Endothelial cell of umbilical vein (primary cell): ENCODE measurements at regions not wholly inside any gene's neighbourhood (a gene's known extent, or its start where the extent isn't known, plus 50 kb on each side); places are given as distances from the start of the nearest gene placed in this dataset.

Source experiments
- BruUV-seq: library from RNA; stranded (reverse); fragments of 400-500 nt; replicated peaks from 2 replicates; lab custom pipeline; 2021; lab: Mats Ljungman, UMichigan
- CTCF ChIA-PET: fragments of 300-600, 350-600 bp; sonication (Branson Sonifier 250); formaldehyde crosslinking; loops from one replicate; lab custom pipeline; 2021; ENCODE audit warnings: antibody characterized with exemption, inconsistent platforms; lab: Charles Lee
- POLR2A ChIA-PET: fragments of 300-600, 350-600 bp; sonication (Branson Sonifier 250); formaldehyde crosslinking; loops from one replicate; lab custom pipeline; 2021; ENCODE audit warnings: antibody characterized with exemption, inconsistent platforms; lab: Charles Lee
- DNase-seq: peaks from one replicate; pipeline ENCODE4 v3.0.0-alpha.2; 2011; ENCODE audit warnings: low read depth, low spot score
- FAIRE-seq: peaks from 2 replicates; lab custom pipeline; 2011; peaks lifted over from hg19 to GRCh38; lab: Jason Lieb, UNC
- H2AFZ ChIP-seq: 2 replicates; pipeline ENCODE4 v1.6.0; 2012; ENCODE audit warnings: low read depth, low read length, control low read depth, inconsistent platforms
- H3K27ac ChIP-seq: 2 replicates; pipeline ENCODE4 v1.5.1; 2011; ENCODE audit warnings: low read depth, mild to moderate bottlenecking, control low read depth, low read length, moderate library complexity; ENCODE audit not compliant: insufficient read depth
- H3K27me3 ChIP-seq, 2 experiments: 2 replicates each; pipeline versions ENCODE4 v1.6.0 to v1.6.1; 2011; ENCODE audit warnings: low read length in 2 of 2, mixed read lengths in 1 of 2; ENCODE audit not compliant: control insufficient read depth in 2 of 2, insufficient read depth in 2 of 2
- H3K36me3 ChIP-seq, 2 experiments: 2 replicates in 1 of 2; 3 replicates in 1 of 2; pipeline ENCODE4 v1.5.1; 2011; ENCODE audit warnings: low read length in 2 of 2, mild to moderate bottlenecking in 1 of 2, moderate library complexity in 1 of 2; ENCODE audit not compliant: control insufficient read depth in 2 of 2, insufficient read depth in 2 of 2; ENCODE audit errors: extremely low read depth in 1 of 2
- H3K4me1 ChIP-seq: 3 replicates; pipeline ENCODE4 v1.5.1; 2011; ENCODE audit warnings: mild to moderate bottlenecking, low read length; ENCODE audit not compliant: control insufficient read depth, insufficient read depth; ENCODE audit errors: extremely low read depth
- H3K4me2 ChIP-seq: 2 replicates; pipeline ENCODE4 v1.6.1; 2011; ENCODE audit warnings: low read length, control low read depth, mixed read lengths; ENCODE audit not compliant: insufficient read depth
- H3K4me3 ChIP-seq, 3 experiments: fragments of 200-600 bp in 1 of 3; sonication (generic), shearing (Covaris generic) in 1 of 3; replicated peaks in 1 of 3; 2 replicates each; pipeline ENCODE4 v1.5.1; 2011 to 2016; ENCODE audit warnings: control low read depth in 3 of 3, low read length in 3 of 3, mild to moderate bottlenecking in 2 of 3, inconsistent platforms in 1 of 3, low read depth in 1 of 3, moderate library complexity in 1 of 3; ENCODE audit not compliant: insufficient read depth in 1 of 3
- H3K79me2 ChIP-seq: 2 replicates; pipeline ENCODE4 v1.6.0; 2012; ENCODE audit warnings: low read length, inconsistent platforms; ENCODE audit not compliant: control insufficient read depth, insufficient read depth
- H3K9ac ChIP-seq: replicated peaks from 2 replicates; pipeline ENCODE3; 2011; ENCODE audit warnings: low read length, control low read depth; ENCODE audit not compliant: insufficient read depth; ENCODE audit errors: extremely low read depth
- H3K9me1 ChIP-seq: replicated peaks from 3 replicates; pipeline ENCODE4 v1.6.0; 2011; ENCODE audit warnings: mild to moderate bottlenecking, low read length; ENCODE audit not compliant: control insufficient read depth, insufficient read depth; ENCODE audit errors: extremely low read depth
- H3K9me3 ChIP-seq: replicated peaks from 2 replicates; pipeline ENCODE4 v1.5.1; 2012; ENCODE audit warnings: low read length, inconsistent platforms; ENCODE audit not compliant: control insufficient read depth, insufficient read depth
- H4K20me1 ChIP-seq: replicated peaks from 2 replicates; pipeline ENCODE3; 2011; ENCODE audit warnings: mild to moderate bottlenecking, low read length; ENCODE audit not compliant: control insufficient read depth, insufficient read depth; ENCODE audit errors: extremely low read depth
- EZH2 ChIP-seq: IDR thresholded peaks from 2 replicates; pipeline ENCODE4 v1.6.1; 2012; ENCODE audit warnings: borderline replicate concordance, low read depth, mild to moderate bottlenecking, moderate library complexity, low read length, inconsistent platforms; ENCODE audit not compliant: severe bottlenecking
- FOS ChIP-seq: IDR thresholded peaks from 2 replicates; pipeline ENCODE4 v1.6.1; 2011; ENCODE audit warnings: mild to moderate bottlenecking, low read length, moderate library complexity, borderline replicate concordance; ENCODE audit not compliant: insufficient read depth
- GATA2 ChIP-seq: IDR thresholded peaks from 2 replicates; pipeline ENCODE4 v1.7.0; 2011; ENCODE audit warnings: low read depth, mild to moderate bottlenecking, moderate library complexity, mixed read lengths, low read length; ENCODE audit not compliant: insufficient read length, insufficient read depth
- JUN ChIP-seq: IDR thresholded peaks from 2 replicates; pipeline ENCODE4 v1.6.1; 2011; ENCODE audit warnings: borderline replicate concordance, low read depth; ENCODE audit not compliant: insufficient read length, insufficient read depth
- MAX ChIP-seq: IDR thresholded peaks from 2 replicates; pipeline ENCODE4 v1.6.1; 2011; ENCODE audit not compliant: insufficient read depth, insufficient read length
- MYC ChIP-seq: IDR thresholded peaks from one replicate; pipeline ENCODE4 v1.6.1; 2011; ENCODE audit warnings: mild to moderate bottlenecking, low read depth, low read length
- POLR2A ChIP-seq: IDR thresholded peaks from 2 replicates; pipeline ENCODE4 v1.6.1; 2012; ENCODE audit warnings: low read depth, mild to moderate bottlenecking, control low read depth, low read length
- POLR2AphosphoS5 ChIP-seq: IDR thresholded peaks from 2 replicates; pipeline ENCODE4 v1.6.1; 2012; ENCODE audit warnings: low read depth, mild to moderate bottlenecking, control low read depth, low read length, moderate library complexity; ENCODE audit not compliant: insufficient read depth
- dilution Hi-C: fragments of 300-500 bp; cut with MboI; formaldehyde crosslinking; loops from one replicate; pipeline ENCODE4 v1.15.0; 2019; ENCODE audit warnings: low sequenced_read_pairs; ENCODE audit not compliant: extremely low pct_ligation_motif_present
- intact Hi-C: fragments of 100-400 bp; cut with micrococcal nuclease; formaldehyde crosslinking; loops from one replicate; pipeline ENCODE4 v1.10.0; 2022
- TF ChIP-seq, protein P1 (sequence below), 2 donors: IDR thresholded peaks; 1 replicate in 1 of 2; 2 replicates in 1 of 2; pipeline ENCODE4 v1.5.1; 2011; ENCODE audit warnings: low read length in 2 of 2, mild to moderate bottlenecking in 2 of 2, moderate library complexity in 2 of 2, control low read depth in 1 of 2, inconsistent platforms in 1 of 2, low read depth in 1 of 2; ENCODE audit not compliant: insufficient read depth in 1 of 2; ENCODE audit errors: extremely low read depth in 1 of 2

- Histone ChIP-seq H3K4me1 (no peaks in the 10 kb centered on the region), H3K4me2 (no peak overlapping the region), H3K36me3 (no peaks in the 10 kb centered on the region), H2AFZ (no peak overlapping the region), H3K27me3 (no peaks in the 10 kb centered on the region), H3K9ac (no peak overlapping the region), H3K27ac (no peak overlapping the region), H4K20me1 (no peaks in the 10 kb centered on the region), H3K9me1 (no peaks in the 10 kb centered on the region), H3K4me3 (no peak overlapping the region), H3K9me3 (no peaks in the 10 kb centered on the region), H3K79me2 (no peaks in the 10 kb centered on the region)
- dilution Hi-C loops, result no loop called here
- BruUV-seq, result no TSS peak
- no peak for FAIRE-seq
- ChIA-PET CTCF (no interaction called here), POLR2A (no interaction called here)
- TF ChIP-seq, protein P1, sequence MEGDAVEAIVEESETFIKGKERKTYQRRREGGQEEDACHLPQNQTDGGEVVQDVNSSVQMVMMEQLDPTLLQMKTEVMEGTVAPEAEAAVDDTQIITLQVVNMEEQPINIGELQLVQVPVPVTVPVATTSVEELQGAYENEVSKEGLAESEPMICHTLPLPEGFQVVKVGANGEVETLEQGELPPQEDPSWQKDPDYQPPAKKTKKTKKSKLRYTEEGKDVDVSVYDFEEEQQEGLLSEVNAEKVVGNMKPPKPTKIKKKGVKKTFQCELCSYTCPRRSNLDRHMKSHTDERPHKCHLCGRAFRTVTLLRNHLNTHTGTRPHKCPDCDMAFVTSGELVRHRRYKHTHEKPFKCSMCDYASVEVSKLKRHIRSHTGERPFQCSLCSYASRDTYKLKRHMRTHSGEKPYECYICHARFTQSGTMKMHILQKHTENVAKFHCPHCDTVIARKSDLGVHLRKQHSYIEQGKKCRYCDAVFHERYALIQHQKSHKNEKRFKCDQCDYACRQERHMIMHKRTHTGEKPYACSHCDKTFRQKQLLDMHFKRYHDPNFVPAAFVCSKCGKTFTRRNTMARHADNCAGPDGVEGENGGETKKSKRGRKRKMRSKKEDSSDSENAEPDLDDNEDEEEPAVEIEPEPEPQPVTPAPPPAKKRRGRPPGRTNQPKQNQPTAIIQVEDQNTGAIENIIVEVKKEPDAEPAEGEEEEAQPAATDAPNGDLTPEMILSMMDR (IDR thresholded peaks at IDR 0.05; ENCODE audit: extremely low read depth in 1 of 2, insufficient read depth in 1 of 2, low read depth in 1 of 2, low read length in 2 of 2), result no peak
- TF ChIP-seq MAX (no peak), JUN (no peak), MYC (no peak), POLR2A (no peak), EZH2 (no peak), FOS (no peak), GATA2 (no peak), POLR2AphosphoS5 (no peak)
- intact Hi-C loops, result no loop called here
- no peak for DNase-seq
Measured at GRCh38 chr13:80211566-80211965, 129.4 kb downstream of the SPRY2 start.
